ENCODE measurements at regions not wholly inside any gene's neighbourhood (a gene's known extent, or its start where the extent isn't known, plus 50 kb on each side); places are given as distances from the start of the nearest gene placed in this dataset.

GRCh38 chr2:67255933-67256615, 141.1 kb upstream of the ETAA1 start:
- Histone ChIP-seq H3K4me3 (no peak overlapping the region), H3K4me2 (no peak overlapping the region), H3K27me3 (no peaks in the 10 kb centered on the region), H3K9ac (no peak overlapping the region), H3K27ac (no peak overlapping the region), H4K20me1 (no peaks in the 10 kb centered on the region), H3K4me1 (no peaks in the 10 kb centered on the region), H3K36me3 (no peaks in the 10 kb centered on the region), H3K9me3 (no peaks in the 10 kb centered on the region)
- no peak for TF ChIP-seq Cebpa-rat (IDR thresholded peaks at IDR 0.05)

DNA sequence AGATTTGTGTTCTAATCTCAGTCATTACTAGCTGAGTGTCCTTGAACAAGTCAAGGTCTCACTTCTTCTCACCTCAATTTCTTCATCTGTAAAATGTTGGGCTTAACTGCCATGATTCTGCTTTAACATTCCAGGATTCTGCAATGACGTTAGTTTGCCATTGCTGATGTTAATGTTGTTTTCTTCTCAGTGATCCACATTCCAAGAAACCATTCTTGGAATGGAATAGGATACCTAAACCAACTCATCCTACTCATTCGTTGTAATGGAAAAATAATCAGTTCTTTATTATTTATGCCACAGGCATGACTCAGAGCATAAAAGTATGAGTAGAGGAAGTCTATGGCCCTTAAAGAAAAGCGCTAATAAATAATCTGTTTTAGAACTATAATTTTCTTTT, 140.2 kb upstream of the ETAA1 start:
- H3K9ac ChIP-seq = no peak overlapping the region
- no peak overlapping the region for H3K4me2 ChIP-seq
- no peaks in the 10 kb centered on the region for H4K20me1 ChIP-seq
- H3K4me1 ChIP-seq = no peaks in the 10 kb centered on the region
- H3K9me3 ChIP-seq = no peaks in the 10 kb centered on the region
- TF ChIP-seq Cebpa-rat (IDR thresholded peaks at IDR 0.05) = no peak
- H3K27ac ChIP-seq = no peak overlapping the region
- H3K27me3 ChIP-seq = no peaks in the 10 kb centered on the region
- no peaks in the 10 kb centered on the region for H3K36me3 ChIP-seq
- no peak overlapping the region for H3K4me3 ChIP-seq

GRCh38 chr2:67258122-67258521, 139.0 kb upstream of the ETAA1 start:
- TF ChIP-seq Cebpa-rat (IDR thresholded peaks at IDR 0.05) = no peak
- H4K20me1 ChIP-seq = no peaks in the 10 kb centered on the region
- H3K9ac ChIP-seq = no peak overlapping the region
- no peak overlapping the region for H3K4me2 ChIP-seq
- H3K36me3 ChIP-seq = no peaks in the 10 kb centered on the region
- no peaks in the 10 kb centered on the region for H3K9me3 ChIP-seq
- H3K27me3 ChIP-seq = no peaks in the 10 kb centered on the region
- H3K4me1 ChIP-seq = no peaks in the 10 kb centered on the region
- H3K27ac ChIP-seq = no peak overlapping the region
- H3K4me3 ChIP-seq = no peak overlapping the region

GRCh38 chr2:67258831-67259230, 138.3 kb upstream of the ETAA1 start:
- Histone ChIP-seq H3K4me2 (no peak overlapping the region), H3K27me3 (no peaks in the 10 kb centered on the region), H3K27ac (no peak overlapping the region), H3K9ac (no peak overlapping the region), H3K4me1 (no peaks in the 10 kb centered on the region), H3K36me3 (no peaks in the 10 kb centered on the region), H4K20me1 (no peaks in the 10 kb centered on the region), H3K4me3 (no peak overlapping the region), H3K9me3 (no peaks in the 10 kb centered on the region)
- TF ChIP-seq Cebpa-rat (IDR thresholded peaks at IDR 0.05) = no peak

DNA sequence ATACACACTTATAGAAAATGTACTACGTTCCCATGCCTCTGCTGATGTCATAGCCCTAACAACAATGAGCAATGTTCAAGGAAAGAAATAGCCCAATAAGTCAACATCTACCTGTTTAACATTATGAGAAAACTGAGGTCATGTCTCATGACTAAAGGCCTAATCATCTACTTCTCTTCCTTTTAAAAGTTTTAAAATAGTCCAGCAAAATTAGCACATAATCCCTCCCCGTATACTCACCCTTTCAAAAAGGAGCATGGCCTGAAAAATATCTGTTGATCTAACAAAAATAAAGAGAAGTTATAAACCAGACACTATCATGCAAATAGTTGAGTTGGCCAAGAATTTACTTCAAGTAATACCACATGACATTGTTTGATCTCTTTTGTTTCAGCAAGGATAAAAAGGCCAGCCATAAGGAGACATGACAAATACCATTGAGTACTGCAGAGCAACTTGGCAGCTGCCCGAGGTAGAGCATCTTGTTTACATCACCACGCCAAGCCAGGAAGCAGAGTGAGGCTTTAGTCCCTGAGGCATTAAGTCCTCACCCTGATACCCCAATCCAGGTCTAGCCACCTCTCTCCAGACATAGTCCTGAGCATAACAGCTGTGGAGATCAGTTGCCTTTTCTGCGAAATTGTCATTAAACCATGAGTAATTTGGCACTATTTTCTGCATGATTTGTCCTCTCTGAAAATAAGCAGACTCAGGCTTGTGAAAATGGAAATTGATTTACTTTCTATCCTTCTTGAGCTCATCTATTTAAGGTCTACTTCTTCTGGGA, 137.4 kb upstream of the ETAA1 start:
- no peaks in the 10 kb centered on the region for H3K9me3 ChIP-seq
- no peak overlapping the region for H3K9ac ChIP-seq
- no peak overlapping the region for H3K4me2 ChIP-seq
- H4K20me1 ChIP-seq = no peaks in the 10 kb centered on the region
- no peak overlapping the region for H3K4me3 ChIP-seq
- no peak for TF ChIP-seq Cebpa-rat (IDR thresholded peaks at IDR 0.05)
- no peaks in the 10 kb centered on the region for H3K4me1 ChIP-seq
- H3K27ac ChIP-seq = no peak overlapping the region
- H3K36me3 ChIP-seq = no peaks in the 10 kb centered on the region
- no peaks in the 10 kb centered on the region for H3K27me3 ChIP-seq

DNA sequence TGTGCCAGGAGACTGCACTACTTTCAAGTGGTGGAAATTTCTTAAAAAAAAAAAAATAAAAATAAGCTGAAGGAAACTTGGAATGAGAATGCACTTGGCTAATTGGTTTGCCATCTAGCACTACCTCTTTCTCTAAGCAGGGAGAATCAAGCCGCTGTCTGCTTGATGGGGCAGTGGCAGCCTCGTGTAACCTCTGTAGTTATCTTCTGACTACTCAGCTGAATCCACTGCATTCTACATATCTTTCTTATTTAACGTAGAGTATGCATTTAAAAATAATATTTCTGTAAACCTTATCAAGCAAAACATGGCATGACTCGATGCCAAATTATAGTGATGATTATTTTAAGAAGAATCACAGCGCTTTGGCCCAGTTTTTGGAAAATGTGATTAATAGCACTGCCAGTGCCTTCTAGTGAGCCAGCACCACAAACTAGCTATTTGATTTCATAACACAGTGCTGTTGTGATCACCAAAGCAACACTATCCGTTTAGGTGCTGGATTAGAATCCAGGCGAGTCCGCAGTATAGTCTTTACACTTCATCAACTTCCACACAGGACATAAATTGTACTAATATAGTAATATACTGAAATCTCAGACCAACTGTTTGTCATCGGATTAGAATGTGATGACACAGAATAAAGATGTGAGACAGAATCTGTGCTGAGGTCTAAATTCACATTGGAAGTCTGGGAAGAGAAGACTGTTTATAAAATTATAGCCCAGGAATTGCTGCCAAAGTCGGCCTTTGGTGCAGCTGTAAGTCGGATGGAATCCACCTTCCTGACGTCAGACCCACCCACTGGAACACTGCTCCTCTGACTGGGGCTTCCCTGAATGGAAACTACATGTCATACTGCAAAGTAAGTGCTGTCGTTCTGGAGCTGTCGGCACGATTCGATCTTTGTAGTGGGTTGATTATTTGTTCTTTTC, 136.5 kb upstream of the ETAA1 start:
- Histone ChIP-seq H4K20me1 (no peaks in the 10 kb centered on the region), H3K9ac (no peak overlapping the region), H3K27me3 (no peaks in the 10 kb centered on the region), H3K27ac (no peak overlapping the region), H3K4me3 (no peak overlapping the region), H3K4me1 (no peaks in the 10 kb centered on the region), H3K36me3 (no peaks in the 10 kb centered on the region), H3K4me2 (no peak overlapping the region), H3K9me3 (no peaks in the 10 kb centered on the region)
- no peak for TF ChIP-seq Cebpa-rat (IDR thresholded peaks at IDR 0.05)

DNA sequence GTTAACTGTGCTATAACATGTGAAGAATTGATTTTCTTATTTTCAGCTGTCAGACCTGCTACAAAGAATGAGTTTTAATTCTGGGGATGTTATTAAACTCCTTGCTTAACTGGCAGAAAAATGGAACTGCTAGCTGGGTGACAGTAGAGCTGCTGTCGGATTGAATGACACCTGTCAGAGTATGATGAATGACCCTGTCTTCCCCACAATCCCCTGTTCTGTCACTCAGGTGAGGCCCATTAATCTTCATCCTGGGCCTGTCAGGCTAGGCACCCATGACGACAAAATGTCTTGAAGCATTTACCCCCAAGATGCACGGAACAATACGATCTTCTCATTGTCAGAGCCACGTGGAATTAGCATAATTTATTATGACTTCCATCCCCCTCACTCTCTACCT, 129.9 kb upstream of the ETAA1 start:
- no peak for TF ChIP-seq Cebpa-rat (IDR thresholded peaks at IDR 0.05)
- H3K4me3 ChIP-seq = no peak overlapping the region
- H3K4me1 ChIP-seq = no peaks in the 10 kb centered on the region
- no peaks in the 10 kb centered on the region for H3K36me3 ChIP-seq
- H4K20me1 ChIP-seq = no peaks in the 10 kb centered on the region
- no peak overlapping the region for H3K9ac ChIP-seq
- no peak overlapping the region for H3K27ac ChIP-seq
- no peak overlapping the region for H3K4me2 ChIP-seq
- no peaks in the 10 kb centered on the region for H3K27me3 ChIP-seq
- H3K9me3 ChIP-seq = no peaks in the 10 kb centered on the region

GRCh38 chr2:67268797-67269196, 128.3 kb upstream of the ETAA1 start:
- no peak overlapping the region for H3K9ac ChIP-seq
- no peak overlapping the region for H3K4me3 ChIP-seq
- TF ChIP-seq Cebpa-rat (IDR thresholded peaks at IDR 0.05) = no peak
- H3K4me1 ChIP-seq = no peaks in the 10 kb centered on the region
- H3K36me3 ChIP-seq = no peaks in the 10 kb centered on the region
- H3K27me3 ChIP-seq = no peaks in the 10 kb centered on the region
- no peak overlapping the region for H3K4me2 ChIP-seq
- H4K20me1 ChIP-seq = no peaks in the 10 kb centered on the region
- H3K9me3 ChIP-seq = no peaks in the 10 kb centered on the region
- no peak overlapping the region for H3K27ac ChIP-seq

DNA sequence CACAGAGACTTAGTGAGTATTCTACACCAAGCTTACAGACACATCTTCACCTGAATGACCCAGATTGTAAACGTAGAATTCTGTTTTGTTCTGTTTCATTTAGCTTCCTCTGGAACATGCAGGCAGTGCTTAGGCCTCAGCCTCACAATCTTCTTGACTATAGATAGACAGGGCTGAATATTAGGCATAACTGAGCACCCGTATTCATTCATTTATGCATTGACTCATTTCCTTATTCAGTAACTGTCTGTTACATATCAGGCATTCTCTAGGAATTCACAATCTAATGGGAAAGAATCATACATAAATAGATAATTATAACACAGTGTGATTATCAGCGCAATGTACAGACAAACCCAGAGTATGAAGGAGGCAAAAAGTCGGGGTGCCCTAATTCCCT, 124.9 kb upstream of the ETAA1 start:
- no peak overlapping the region for H3K9ac ChIP-seq
- H3K9me3 ChIP-seq = no peaks in the 10 kb centered on the region
- no peaks in the 10 kb centered on the region for H4K20me1 ChIP-seq
- H3K27me3 ChIP-seq = no peaks in the 10 kb centered on the region
- no peaks in the 10 kb centered on the region for H3K36me3 ChIP-seq
- no peak overlapping the region for H3K4me2 ChIP-seq
- TF ChIP-seq Cebpa-rat (IDR thresholded peaks at IDR 0.05) = no peak
- no peak overlapping the region for H3K4me3 ChIP-seq
- no peaks in the 10 kb centered on the region for H3K4me1 ChIP-seq
- no peak overlapping the region for H3K27ac ChIP-seq

DNA sequence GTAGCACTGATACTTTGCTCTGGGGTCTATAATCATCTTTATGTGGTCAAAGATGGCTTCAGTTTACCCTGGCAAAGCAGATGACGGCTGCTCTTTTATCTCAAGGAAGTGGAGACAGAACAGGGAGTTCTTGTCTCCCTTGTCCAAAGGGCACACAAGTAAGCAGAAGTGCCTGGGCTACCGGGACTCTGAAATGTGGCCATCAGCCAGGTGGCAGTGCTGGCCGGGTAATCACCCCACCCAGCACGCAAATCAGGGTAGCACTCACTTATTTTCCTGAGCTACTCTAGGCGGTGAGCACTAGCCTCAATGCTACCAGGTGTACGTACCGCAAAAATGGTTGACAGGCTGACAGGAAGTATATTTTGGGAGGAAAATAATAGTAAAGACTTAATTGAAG, 119.7 kb upstream of the ETAA1 start:
- Histone ChIP-seq H3K4me1 (no peaks in the 10 kb centered on the region), H3K4me3 (no peak overlapping the region), H3K9me3 (no peaks in the 10 kb centered on the region), H3K27ac (no peak overlapping the region), H4K20me1 (no peaks in the 10 kb centered on the region), H3K9ac (no peak overlapping the region), H3K36me3 (no peaks in the 10 kb centered on the region), H3K4me2 (no peak overlapping the region), H3K27me3 (no peaks in the 10 kb centered on the region)
- no peak for TF ChIP-seq Cebpa-rat (IDR thresholded peaks at IDR 0.05)

Data from BLaER1 (cell line).